ENCODE measurements at regions not wholly inside any gene's neighbourhood (a gene's known extent, or its start where the extent isn't known, plus 50 kb on each side); places are given as distances from the start of the nearest gene placed in this dataset.

DNA sequence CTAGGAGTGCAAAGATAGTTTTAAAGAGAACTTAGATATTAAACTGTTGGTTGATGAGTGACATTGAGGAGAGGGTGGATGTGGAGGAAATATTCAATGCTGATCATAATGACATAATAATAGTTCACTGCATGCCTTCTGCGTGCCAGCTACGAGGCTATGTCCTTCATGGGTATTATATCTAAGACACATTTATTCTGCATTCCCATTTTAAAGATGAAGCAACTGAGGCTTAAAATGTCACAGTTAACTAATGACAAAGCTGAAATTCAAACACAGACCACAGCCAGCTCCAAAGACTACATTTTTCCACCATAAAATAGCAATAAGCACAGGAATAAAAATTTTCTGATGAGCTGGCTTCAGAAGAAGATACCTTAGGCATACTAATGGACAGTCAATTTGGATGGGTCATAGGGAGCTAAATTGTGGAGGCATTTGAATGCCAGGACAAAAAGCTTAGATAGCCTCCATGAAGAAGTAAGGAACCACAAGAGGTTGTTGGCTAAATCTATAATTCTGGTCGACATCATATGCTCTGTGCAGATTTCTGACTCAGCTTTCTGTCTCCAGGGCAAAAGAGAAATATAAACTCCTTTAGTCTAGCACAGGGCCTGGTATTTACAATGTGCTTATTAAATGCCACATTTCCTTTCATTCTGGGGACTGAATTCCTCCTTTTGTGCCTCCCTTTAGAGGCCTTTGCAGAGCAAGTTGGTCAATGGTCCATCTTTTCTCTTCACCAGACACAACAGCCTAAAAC lies 71.2 kb upstream of the NRIP1 start:
- Mint-ChIP-seq H3K4me1 (ENCODE audit: low read depth) (no peaks in the 10 kb centered on the region), H3K27ac (no peak overlapping the region), H3K9me3 (no peaks in the 10 kb centered on the region), H3K4me3 (ENCODE audit: low read depth) (no peak overlapping the region), H3K27me3 (ENCODE audit: low read depth) (peaks cover 6% of the 10 kb centered on the region), H3K36me3 (ENCODE audit: low read depth) (no peaks in the 10 kb centered on the region)
- intact Hi-C loops (cut with micrococcal nuclease): no loop called here
- DNase-seq (ENCODE audit: low spot score): no peak

DNA sequence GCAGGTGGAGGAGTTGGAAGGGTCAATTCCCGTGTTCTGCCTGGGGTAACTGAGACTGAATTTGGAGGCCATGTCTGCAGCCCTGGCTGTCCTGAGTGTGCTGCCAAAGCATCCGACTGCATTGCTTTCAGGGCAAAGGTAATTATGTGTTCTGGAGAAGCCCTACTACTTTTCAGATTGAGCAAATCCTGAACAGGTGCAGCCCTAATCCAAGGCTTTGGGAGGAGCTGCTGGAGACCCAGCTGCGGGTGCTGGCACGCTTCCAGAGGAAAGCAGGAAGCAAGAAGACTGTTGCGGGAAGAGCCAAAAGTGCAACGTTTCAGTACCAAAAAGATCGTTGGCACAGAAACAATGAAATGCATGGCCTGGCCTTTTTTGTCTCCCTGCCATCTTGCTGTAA lies 73.7 kb upstream of the NRIP1 start:
- Mint-ChIP-seq H3K4me1 (ENCODE audit: low read depth) (no peaks in the 10 kb centered on the region), H3K4me3 (ENCODE audit: low read depth) (no peak overlapping the region), H3K27ac (no peak overlapping the region), H3K9me3 (no peaks in the 10 kb centered on the region), H3K27me3 (ENCODE audit: low read depth) (peaks cover 6% of the 10 kb centered on the region), H3K36me3 (ENCODE audit: low read depth) (no peaks in the 10 kb centered on the region)
- intact Hi-C loops (cut with micrococcal nuclease): no loop called here
- DNase-seq (ENCODE audit: low spot score): no peak

DNA sequence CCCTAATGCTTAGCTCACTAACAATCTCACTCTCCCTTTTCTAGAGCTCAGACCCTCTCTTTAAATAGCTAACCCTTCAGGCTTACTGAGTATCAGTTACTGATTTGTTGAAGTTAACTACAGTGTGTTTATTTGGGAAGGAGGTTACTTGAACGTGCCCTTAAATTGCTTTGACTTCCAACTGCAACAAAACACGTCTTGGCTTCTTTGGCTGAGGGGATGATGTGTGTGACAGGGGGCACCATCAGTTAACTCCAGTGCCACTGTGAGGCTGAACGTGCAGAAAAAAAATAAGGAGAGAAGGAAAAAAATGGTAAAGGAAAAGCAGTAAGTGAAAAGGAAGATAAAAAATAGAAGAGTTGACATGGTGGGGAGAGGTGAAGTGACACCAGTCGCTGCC lies 75.1 kb upstream of the NRIP1 start:
- no peak for DNase-seq (ENCODE audit: low spot score)
- peaks cover 6% of the 10 kb centered on the region for H3K27me3 Mint-ChIP-seq (ENCODE audit: low read depth)
- H3K4me1 Mint-ChIP-seq (ENCODE audit: low read depth): no peaks in the 10 kb centered on the region
- no peak overlapping the region for H3K4me3 Mint-ChIP-seq (ENCODE audit: low read depth)
- no peaks in the 10 kb centered on the region for H3K9me3 Mint-ChIP-seq
- intact Hi-C loops (cut with micrococcal nuclease): no loop called here
- no peak overlapping the region for H3K27ac Mint-ChIP-seq
- no peaks in the 10 kb centered on the region for H3K36me3 Mint-ChIP-seq (ENCODE audit: low read depth)

DNA sequence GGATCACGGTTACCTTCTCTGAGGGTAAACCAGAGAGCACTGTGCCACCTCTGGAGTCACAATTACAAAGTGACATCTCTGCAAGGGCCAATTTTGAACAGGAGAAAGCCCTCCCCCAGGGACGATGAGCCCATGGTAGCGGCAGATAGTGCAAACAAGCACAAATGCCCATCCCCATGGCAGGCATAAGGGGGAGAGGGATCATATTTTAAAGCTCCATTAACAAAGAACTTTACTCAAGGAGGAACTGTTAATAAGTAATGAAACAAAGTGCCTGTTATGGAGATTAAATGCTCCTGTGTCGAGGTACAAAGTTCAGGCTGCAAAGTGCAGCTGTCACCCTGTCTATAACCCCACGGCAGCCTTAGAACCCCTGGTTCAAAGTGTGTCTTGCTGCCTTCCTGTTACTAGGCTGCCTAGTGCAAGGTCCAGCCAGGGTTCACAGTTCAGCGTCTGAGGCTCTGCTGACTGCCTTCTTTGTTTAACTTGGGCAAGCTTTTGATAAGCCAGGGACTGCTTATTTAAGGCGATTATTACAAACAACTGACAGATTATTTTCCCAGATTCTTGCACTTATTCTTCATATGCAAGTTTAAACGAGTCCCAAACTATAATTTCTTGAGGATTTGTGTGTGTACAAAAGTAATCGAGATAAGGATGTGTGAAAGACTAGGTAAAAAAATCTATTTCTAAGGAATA lies 75.7 kb upstream of the NRIP1 start:
- Mint-ChIP-seq H3K36me3 (ENCODE audit: low read depth) (no peaks in the 10 kb centered on the region), H3K27ac (no peak overlapping the region), H3K4me3 (ENCODE audit: low read depth) (no peak overlapping the region), H3K27me3 (ENCODE audit: low read depth) (peaks cover 6% of the 10 kb centered on the region), H3K4me1 (ENCODE audit: low read depth) (no peaks in the 10 kb centered on the region), H3K9me3 (no peaks in the 10 kb centered on the region)
- intact Hi-C loops (cut with micrococcal nuclease): no loop called here
- DNase-seq (ENCODE audit: low spot score): no peak

DNA sequence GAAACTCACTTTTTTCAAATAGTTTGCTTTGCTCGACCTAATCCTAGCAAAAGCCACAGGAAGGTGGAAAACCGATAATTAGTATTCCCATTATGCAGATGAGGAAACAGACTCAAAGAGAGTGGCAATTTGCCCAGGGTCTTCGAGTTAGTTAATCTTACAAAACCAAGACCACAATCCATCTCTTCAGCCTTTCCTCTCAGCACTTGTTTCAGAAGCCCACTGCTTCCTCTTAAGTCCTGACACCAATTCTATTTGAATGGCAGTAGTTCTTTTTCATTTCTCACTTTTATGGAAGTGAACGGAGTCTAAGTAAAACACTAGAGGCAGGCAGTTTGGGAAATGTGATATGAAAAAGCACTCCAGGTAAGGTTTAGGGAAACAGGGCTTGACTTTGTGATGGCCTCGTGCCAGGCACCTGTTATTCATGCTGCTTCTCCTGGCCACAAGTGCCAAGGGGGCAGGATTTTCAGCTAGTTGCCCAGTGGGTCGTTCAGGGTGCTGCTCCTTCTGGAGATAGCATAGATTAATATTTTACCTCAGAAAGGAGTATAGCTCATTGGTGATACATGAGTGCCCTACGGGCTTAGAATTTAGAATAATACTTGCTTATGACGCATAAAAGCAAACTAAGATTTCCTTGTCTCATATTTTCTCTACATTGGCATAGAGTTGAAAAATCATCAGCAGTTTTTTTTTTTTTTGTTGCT lies 76.6 kb upstream of the NRIP1 start:
- no peak overlapping the region for H3K4me3 Mint-ChIP-seq (ENCODE audit: low read depth)
- H3K36me3 Mint-ChIP-seq (ENCODE audit: low read depth): no peaks in the 10 kb centered on the region
- intact Hi-C loops (cut with micrococcal nuclease): no loop called here
- DNase-seq (ENCODE audit: low spot score): no peak
- no peaks in the 10 kb centered on the region for H3K4me1 Mint-ChIP-seq (ENCODE audit: low read depth)
- H3K9me3 Mint-ChIP-seq: no peaks in the 10 kb centered on the region
- no peak overlapping the region for H3K27ac Mint-ChIP-seq
- H3K27me3 Mint-ChIP-seq (ENCODE audit: low read depth): peaks cover 6% of the 10 kb centered on the region

DNA sequence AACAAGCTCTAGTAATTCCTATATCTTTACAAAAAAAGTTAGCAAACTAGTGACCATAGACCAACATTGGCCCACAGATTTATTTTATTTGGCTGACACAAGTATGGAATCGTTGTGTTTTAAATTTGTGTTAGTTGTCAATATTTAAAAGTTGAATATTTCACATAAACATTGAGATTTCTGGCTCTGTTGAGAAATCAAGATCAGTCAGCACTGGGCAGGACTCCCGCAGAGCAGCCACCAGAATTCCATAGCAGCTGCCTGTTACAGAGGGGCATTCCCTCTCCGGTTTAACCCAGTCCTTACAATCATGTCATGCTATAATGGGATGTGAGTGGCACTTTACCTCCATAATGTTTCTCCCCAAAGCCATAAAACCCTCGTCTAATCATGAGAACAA lies 79.2 kb upstream of the NRIP1 start:
- no peaks in the 10 kb centered on the region for H3K9me3 Mint-ChIP-seq
- no peaks in the 10 kb centered on the region for H3K4me1 Mint-ChIP-seq (ENCODE audit: low read depth)
- no peak overlapping the region for H3K4me3 Mint-ChIP-seq (ENCODE audit: low read depth)
- H3K36me3 Mint-ChIP-seq (ENCODE audit: low read depth): no peaks in the 10 kb centered on the region
- intact Hi-C loops (cut with micrococcal nuclease): no loop called here
- no peak for DNase-seq (ENCODE audit: low spot score)
- H3K27me3 Mint-ChIP-seq (ENCODE audit: low read depth): peaks cover 3% of the 10 kb centered on the region
- no peak overlapping the region for H3K27ac Mint-ChIP-seq

DNA sequence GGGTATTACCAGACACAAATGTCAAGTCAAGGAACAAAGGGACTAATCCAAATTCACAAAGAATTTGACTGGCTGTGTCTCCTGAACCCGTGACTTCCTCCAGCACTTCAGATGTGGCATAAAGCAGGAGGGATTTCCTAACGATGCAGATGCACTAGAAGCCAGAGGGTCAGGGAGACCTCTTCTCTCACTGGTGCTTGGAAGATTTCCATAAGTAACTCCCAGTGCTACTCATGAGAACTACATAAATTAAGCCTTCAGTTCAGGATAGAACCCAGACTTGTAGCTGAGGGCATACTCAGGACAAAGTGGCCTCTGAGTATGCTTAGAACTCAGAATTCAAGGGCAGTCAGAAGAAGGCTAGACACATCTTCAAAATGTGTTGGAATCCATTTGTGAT lies 83.6 kb upstream of the NRIP1 start:
- no peaks in the 10 kb centered on the region for H3K27me3 Mint-ChIP-seq (ENCODE audit: low read depth)
- H3K4me1 Mint-ChIP-seq (ENCODE audit: low read depth): no peaks in the 10 kb centered on the region
- H3K4me3 Mint-ChIP-seq (ENCODE audit: low read depth): no peak overlapping the region
- no peaks in the 10 kb centered on the region for H3K36me3 Mint-ChIP-seq (ENCODE audit: low read depth)
- H3K27ac Mint-ChIP-seq: no peak overlapping the region
- intact Hi-C loops (cut with micrococcal nuclease): no loop called here
- no peak for DNase-seq (ENCODE audit: low spot score)
- no peaks in the 10 kb centered on the region for H3K9me3 Mint-ChIP-seq

DNA sequence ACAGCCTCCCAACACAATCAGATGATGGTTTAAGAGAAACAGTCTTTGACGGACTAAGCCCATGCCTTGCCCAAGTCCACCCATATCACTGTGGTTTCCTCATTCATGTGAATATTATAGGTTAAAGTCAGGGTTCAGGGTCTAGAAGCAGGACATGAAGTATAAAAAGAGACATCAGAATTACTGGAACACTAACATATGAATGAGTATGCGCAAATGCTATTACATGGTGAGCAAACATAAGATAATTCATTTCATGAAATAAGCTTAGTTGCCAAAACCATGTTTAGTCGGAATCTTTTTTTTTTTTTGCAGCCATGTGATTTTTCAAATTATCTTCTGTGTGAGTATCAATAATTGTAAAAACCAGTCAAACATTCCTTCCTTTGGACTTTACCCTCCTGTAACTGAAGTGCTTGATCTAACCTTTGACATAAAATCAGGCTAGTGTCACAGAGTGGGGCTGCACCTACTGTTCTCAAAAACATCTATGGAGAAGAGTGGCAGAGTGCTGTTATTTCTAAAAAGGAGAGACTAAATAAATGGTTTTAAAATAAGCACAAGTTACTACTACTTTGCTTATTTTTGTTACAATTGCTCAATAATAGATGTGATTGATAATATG lies 84.9 kb upstream of the NRIP1 start:
- no peaks in the 10 kb centered on the region for H3K27me3 Mint-ChIP-seq (ENCODE audit: low read depth)
- no peaks in the 10 kb centered on the region for H3K9me3 Mint-ChIP-seq
- no peak overlapping the region for H3K4me3 Mint-ChIP-seq (ENCODE audit: low read depth)
- intact Hi-C loops (cut with micrococcal nuclease): no loop called here
- H3K4me1 Mint-ChIP-seq (ENCODE audit: low read depth): no peaks in the 10 kb centered on the region
- no peak overlapping the region for H3K27ac Mint-ChIP-seq
- no peak for DNase-seq (ENCODE audit: low spot score)
- H3K36me3 Mint-ChIP-seq (ENCODE audit: low read depth): no peaks in the 10 kb centered on the region

DNA sequence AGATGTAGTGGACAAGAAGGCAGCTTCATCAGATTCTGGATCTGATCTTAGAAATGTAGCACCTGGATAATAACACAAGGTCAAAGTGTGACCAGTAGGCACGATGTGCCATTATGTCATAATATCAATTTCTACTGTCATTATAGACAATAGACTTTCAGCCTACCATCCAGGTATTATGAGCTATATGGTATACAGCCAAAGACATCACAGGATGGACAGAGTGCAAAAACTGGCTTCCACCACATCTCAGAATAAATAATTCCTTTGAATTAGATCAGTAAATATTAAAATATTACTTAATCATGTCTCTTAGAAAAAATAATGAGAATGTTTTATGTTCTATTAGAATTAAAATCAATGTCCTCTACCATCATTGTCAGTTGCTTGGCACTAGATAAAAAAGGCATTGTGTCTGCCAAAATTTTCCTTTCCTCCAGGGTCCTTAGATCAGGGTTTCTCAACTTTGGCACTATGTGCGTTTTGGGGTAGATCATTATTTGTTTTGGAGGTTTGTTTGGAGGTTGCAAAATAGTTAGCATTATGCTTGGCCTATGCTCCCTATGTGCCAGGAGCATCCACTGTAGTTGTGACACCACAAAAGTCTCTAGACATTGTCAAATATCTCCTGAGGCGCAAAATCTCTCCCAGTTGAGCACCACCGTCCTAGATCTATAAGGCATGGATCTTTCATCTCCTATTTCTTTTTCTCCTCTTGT lies 86.7 kb upstream of the NRIP1 start:
- H3K27me3 Mint-ChIP-seq (ENCODE audit: low read depth): no peaks in the 10 kb centered on the region
- no peaks in the 10 kb centered on the region for H3K36me3 Mint-ChIP-seq (ENCODE audit: low read depth)
- H3K27ac Mint-ChIP-seq: no peak overlapping the region
- H3K4me3 Mint-ChIP-seq (ENCODE audit: low read depth): no peak overlapping the region
- H3K9me3 Mint-ChIP-seq: no peaks in the 10 kb centered on the region
- H3K4me1 Mint-ChIP-seq (ENCODE audit: low read depth): no peaks in the 10 kb centered on the region
- no peak for DNase-seq (ENCODE audit: low spot score)
- intact Hi-C loops (cut with micrococcal nuclease): no loop called here

DNA sequence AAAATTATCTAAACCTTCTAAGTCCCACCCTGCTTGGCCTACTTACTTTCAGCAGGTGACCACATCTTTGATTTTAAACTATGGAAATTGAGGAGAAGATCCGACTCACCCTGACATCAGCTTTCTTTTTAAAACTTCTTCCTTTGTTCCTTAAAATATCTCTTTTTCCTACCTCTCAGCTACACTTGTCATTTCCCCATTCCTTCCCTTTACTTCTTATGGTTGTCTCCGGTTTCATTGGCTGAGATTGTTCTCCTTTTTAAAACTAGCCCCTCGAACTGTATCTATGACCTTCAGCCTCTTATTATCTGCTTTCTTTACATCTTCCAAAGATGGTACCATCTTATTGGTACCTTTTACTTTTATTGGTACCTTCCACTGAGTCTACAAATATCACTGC lies 87.8 kb upstream of the NRIP1 start:
- no peak overlapping the region for H3K27ac Mint-ChIP-seq
- no peak overlapping the region for H3K4me3 Mint-ChIP-seq (ENCODE audit: low read depth)
- intact Hi-C loops (cut with micrococcal nuclease): no loop called here
- no peaks in the 10 kb centered on the region for H3K27me3 Mint-ChIP-seq (ENCODE audit: low read depth)
- H3K4me1 Mint-ChIP-seq (ENCODE audit: low read depth): no peaks in the 10 kb centered on the region
- H3K36me3 Mint-ChIP-seq (ENCODE audit: low read depth): no peaks in the 10 kb centered on the region
- peaks cover 7% of the 10 kb centered on the region for H3K9me3 Mint-ChIP-seq
- no peak for DNase-seq (ENCODE audit: low spot score)

DNA sequence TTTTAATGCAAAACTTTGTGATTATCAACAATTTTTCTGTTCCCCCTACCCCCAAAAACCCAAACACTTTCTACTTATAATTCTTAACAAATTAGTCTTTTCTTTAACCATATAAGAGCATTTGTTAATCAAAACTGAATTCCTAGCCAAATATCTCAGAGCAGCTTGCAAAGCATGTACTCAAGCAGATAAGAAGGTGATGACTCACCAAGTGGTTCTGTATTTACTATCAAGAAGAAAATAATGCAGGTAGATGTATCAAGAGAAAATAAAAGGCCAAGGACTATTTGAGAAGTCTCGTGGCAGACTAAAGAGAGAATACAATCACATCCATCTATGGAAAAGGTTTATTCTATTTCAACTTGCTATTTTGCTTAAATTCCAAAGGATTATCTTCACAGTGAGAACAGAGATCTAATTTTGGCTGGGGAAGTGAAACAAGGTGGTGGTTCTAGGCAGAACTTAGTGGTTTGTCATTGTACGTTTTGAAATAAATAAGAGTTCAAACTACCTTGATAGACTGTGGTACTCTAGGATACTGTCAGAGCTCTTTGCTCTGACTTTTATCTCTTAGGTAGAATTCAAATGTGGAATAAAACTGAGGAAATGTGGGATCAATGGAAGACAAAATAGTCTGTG lies 94.7 kb upstream of the NRIP1 start:
- intact Hi-C loops (cut with micrococcal nuclease): no loop called here
- Mint-ChIP-seq H3K9me3 (peaks cover 8% of the 10 kb centered on the region), H3K4me1 (ENCODE audit: low read depth) (no peaks in the 10 kb centered on the region), H3K27ac (no peak overlapping the region), H3K27me3 (ENCODE audit: low read depth) (peaks cover 3% of the 10 kb centered on the region), H3K36me3 (ENCODE audit: low read depth) (no peaks in the 10 kb centered on the region), H3K4me3 (ENCODE audit: low read depth) (no peak overlapping the region)
- DNase-seq (ENCODE audit: low spot score): no peak

DNA sequence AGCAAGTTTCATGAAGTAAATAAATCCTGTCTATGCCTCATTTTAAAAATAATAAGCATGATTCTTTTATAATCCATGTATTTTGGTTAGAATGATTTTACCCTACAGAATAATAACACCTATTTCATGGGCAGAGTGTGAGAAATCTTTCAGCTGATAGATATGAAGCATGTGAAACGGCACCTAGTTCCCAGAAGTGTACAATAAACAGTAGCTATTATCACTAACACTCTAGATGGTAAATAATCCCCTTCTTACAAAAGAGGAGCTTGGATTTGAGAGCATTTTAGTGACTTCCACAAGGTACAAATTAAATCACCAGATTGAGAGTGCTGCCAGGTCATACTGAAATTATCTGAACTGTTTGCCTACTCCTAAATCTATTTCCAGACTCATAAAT lies 95.3 kb upstream of the NRIP1 start:
- intact Hi-C loops (cut with micrococcal nuclease): no loop called here
- Mint-ChIP-seq H3K4me1 (ENCODE audit: low read depth) (no peaks in the 10 kb centered on the region), H3K27me3 (ENCODE audit: low read depth) (peaks cover 3% of the 10 kb centered on the region), H3K9me3 (peaks cover 8% of the 10 kb centered on the region), H3K4me3 (ENCODE audit: low read depth) (no peak overlapping the region), H3K27ac (no peak overlapping the region), H3K36me3 (ENCODE audit: low read depth) (no peaks in the 10 kb centered on the region)
- DNase-seq (ENCODE audit: low spot score): no peak

Measured in activated T-helper 2 cell treated with anti-CD3 and anti-CD28 coated beads, Interferon-gamma antibody, Interleukin-2, Interleukin-4, amounts not matched to agents 10 μg/mL and 5 μg/mL and 100 μg/mL, durations not matched to agents 14 hours and 24 hours and 36 hours (primary cell).